B cell (primary cell): ENCODE measurements at regions not wholly inside any gene's neighbourhood (a gene's known extent, or its start where the extent isn't known, plus 50 kb on each side); places are given as distances from the start of the nearest gene placed in this dataset.

ENCODE experiments used
- ATAC-seq: fragments of 200-7000 bp; cut with Tn5 transposase; one replicate; pipeline ENCODE4 v1.10.0; 2021; ENCODE audit warnings: low read depth, mild to moderate bottlenecking, moderate number of reproducible peaks, moderate library complexity
- CTCF ChIA-PET: fragments of 350-600 bp; sonication (Branson Sonifier 250); formaldehyde crosslinking; loops from one replicate; lab custom pipeline; 2021; ENCODE audit warnings: antibody characterized with exemption, inconsistent platforms; lab: Charles Lee
- POLR2A ChIA-PET: fragments of 350-600 bp; sonication (Branson Sonifier 250); formaldehyde crosslinking; loops from one replicate; lab custom pipeline; 2021; ENCODE audit warnings: antibody characterized with exemption; lab: Charles Lee
- DNase-seq: peaks from one replicate; pipeline ENCODE4 v3.0.0; 2013
- H2AFZ ChIP-seq: 2 replicates; pipeline ENCODE4 v1.6.1; 2012; ENCODE audit warnings: mild to moderate bottlenecking, low read depth, low read length; ENCODE audit not compliant: insufficient read depth, poor library complexity, severe bottlenecking
- H3K27ac ChIP-seq, 2 donors: 1 replicate in 1 of 2; 2 replicates in 1 of 2; pipeline ENCODE4 v1.5.1; 2012 to 2013; ENCODE audit warnings: low read length in 2 of 2, mild to moderate bottlenecking in 2 of 2, moderate library complexity in 1 of 2
- H3K27me3 ChIP-seq, 4 experiments: fragments of 200-600 bp in 1 of 4; sonication (generic) in 1 of 4; replicated peaks in 1 of 4; 1 replicate in 2 of 4; 2 replicates in 2 of 4; pipeline versions ENCODE4 v1.6.1 to v1.7.0; 2013 to 2016; ENCODE audit warnings: low read length in 3 of 4, mild to moderate bottlenecking in 2 of 4, mixed read lengths in 1 of 4, moderate library complexity in 1 of 4; ENCODE audit not compliant: insufficient read depth in 4 of 4, control insufficient read depth in 3 of 4; ENCODE audit errors: control extremely low read depth in 1 of 4
- H3K36me3 ChIP-seq, 2 experiments: replicated peaks in 1 of 2; 1 replicate in 1 of 2; 2 replicates in 1 of 2; pipeline versions ENCODE4 v1.6.1 to v1.7.1; 2013; ENCODE audit warnings: low read length in 1 of 2; ENCODE audit not compliant: insufficient read depth in 2 of 2, control insufficient read depth in 1 of 2; ENCODE audit errors: control extremely low read depth in 1 of 2, extremely low read depth in 1 of 2
- H3K4me1 ChIP-seq, 2 donors: fragments of 200-600 bp in 1 of 2; sonication (generic) in 1 of 2; 1 replicate in 1 of 2; 2 replicates in 1 of 2; pipeline versions ENCODE4 v1.5.1 to v1.6.1; 2013 to 2017; ENCODE audit warnings: low read length in 2 of 2; ENCODE audit not compliant: control insufficient read depth in 2 of 2, insufficient read depth in 2 of 2
- H3K4me2 ChIP-seq: replicated peaks from 2 replicates; pipeline ENCODE3; 2012; ENCODE audit warnings: mild to moderate bottlenecking, low read depth, low read length; ENCODE audit not compliant: poor library complexity, severe bottlenecking
- H3K4me3 ChIP-seq, 5 experiments: fragments of 200-600 bp in 1 of 5; sonication (generic) in 1 of 5; 1 replicate in 3 of 5; 2 replicates in 2 of 5; pipeline versions ENCODE4 v1.5.1 to v1.7.0; 2011 to 2016; ENCODE audit warnings: low read length in 4 of 5, mild to moderate bottlenecking in 4 of 5, low read depth in 2 of 5, control low read depth in 1 of 5, moderate library complexity in 1 of 5; ENCODE audit not compliant: insufficient read depth in 1 of 5; ENCODE audit errors: control extremely low read depth in 1 of 5, extremely low read depth in 1 of 5
- H3K79me2 ChIP-seq: fragments of 200-600 bp; sonication (generic); one replicate; pipeline ENCODE4 v1.6.0; 2016; ENCODE audit warnings: low read length; ENCODE audit not compliant: control insufficient read depth, insufficient read depth
- H3K9ac ChIP-seq: fragments of 200-600 bp; sonication (generic); 2 replicates; pipeline ENCODE4 v1.6.1; 2017; ENCODE audit warnings: mild to moderate bottlenecking, low read length, moderate library complexity
- H3K9me3 ChIP-seq, 3 donors: one replicate each; pipeline versions ENCODE4 v1.6.1 to v1.7.1; 2013; ENCODE audit warnings: low read length in 2 of 3; ENCODE audit not compliant: control insufficient read depth in 2 of 3, insufficient read depth in 1 of 3; ENCODE audit errors: control extremely low read depth in 1 of 3
- H4K20me1 ChIP-seq: 2 replicates; pipeline ENCODE4 v1.6.0; 2012; ENCODE audit warnings: mild to moderate bottlenecking, low read length; ENCODE audit not compliant: insufficient read depth, control insufficient read depth, poor library complexity, severe bottlenecking
- H3K27ac Mint-ChIP-seq: one replicate; pipeline ENCODE4 v1.8.0; 2021; ENCODE audit warnings: mixed read lengths
- H3K27me3 Mint-ChIP-seq: one replicate; pipeline ENCODE4 v1.8.0; 2021; ENCODE audit warnings: mixed read lengths
- H3K4me1 Mint-ChIP-seq: one replicate; pipeline ENCODE4 v1.8.0; 2021; ENCODE audit warnings: mixed read lengths
- H3K4me3 Mint-ChIP-seq: one replicate; pipeline ENCODE4 v1.8.0; 2021; ENCODE audit warnings: mixed read lengths
- H3K9me3 Mint-ChIP-seq: one replicate; pipeline ENCODE4 v1.8.0; 2022; ENCODE audit warnings: mixed read lengths; ENCODE audit not compliant: insufficient read depth
- CTCF ChIP-seq: fragments of 200-600 bp; IDR thresholded peaks from one replicate; pipeline ENCODE4 v1.8.0; 2022; ENCODE audit warnings: antibody characterized with exemption, mild to moderate bottlenecking
- EZH2 ChIP-seq: IDR thresholded peaks from 2 replicates; pipeline ENCODE4 v1.6.1; 2012; ENCODE audit warnings: borderline replicate concordance, low read depth, mild to moderate bottlenecking, moderate library complexity, low read length; ENCODE audit not compliant: insufficient read depth, poor library complexity, severe bottlenecking
- WGBS: methylation state at CpG from one replicate; pipeline ENCODE4 v1.1.5; 2013; ENCODE audit warnings: missing lambda C conversion rate; ENCODE audit not compliant: insufficient coverage; 5-methylcytosine and 5-hydroxymethylcytosine counted together
- intact Hi-C: fragments of 100-400 bp; cut with micrococcal nuclease; formaldehyde crosslinking; loops from one replicate; pipeline ENCODE4 v1.10.0; 2022

DNA sequence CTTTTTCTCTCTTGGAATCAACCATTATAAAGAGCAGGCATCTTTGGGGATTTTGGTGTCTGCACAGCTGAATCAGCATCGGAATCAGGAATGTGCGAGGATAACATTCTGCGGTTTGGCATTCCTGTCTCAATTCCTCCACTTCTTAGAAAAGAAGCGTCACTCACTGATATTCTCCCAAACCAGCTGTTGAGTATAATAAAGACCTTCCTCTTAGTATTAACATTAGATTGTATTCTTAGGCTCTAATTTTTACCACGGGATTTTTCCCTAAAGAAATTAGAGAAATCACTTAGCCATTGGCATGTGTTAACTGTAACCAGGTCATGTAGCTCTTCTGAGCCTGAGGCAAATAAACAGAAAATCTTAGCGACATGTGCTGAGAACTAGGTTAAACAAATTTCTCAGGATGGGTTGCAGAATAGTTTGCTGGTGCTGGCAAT is 128.7 kb downstream of the TMX1 start:
- H3K4me2 ChIP-seq = no peak overlapping the region
- H3K4me1 Mint-ChIP-seq = no peaks in the 10 kb centered on the region
- WGBS = 100% methylated on average over 2 of the region's 6 CpGs

DNA sequence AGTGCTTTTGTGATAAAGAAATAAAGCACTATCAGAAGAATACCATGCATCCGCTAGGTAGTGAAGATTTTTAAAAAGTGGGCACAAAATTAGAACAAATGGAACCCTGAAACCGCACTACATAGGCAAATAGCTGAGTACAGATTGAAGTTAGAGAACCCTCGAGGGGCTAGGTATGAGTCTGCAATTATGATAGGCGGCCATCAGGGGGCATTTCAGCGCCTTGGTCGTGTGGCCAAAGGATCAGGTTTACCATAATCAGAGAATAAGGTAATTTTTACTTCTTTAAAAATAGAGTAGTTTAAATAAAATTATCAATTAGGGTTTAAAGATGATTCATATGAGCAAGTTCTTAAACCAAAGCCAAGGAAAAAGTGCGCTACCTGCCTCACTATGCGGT is 129.8 kb downstream of the TMX1 start:
- 67% methylated on average over 1 of the region's 8 CpGs for WGBS
- ATAC-seq (no peak), DNase-seq (no peak)
- Mint-ChIP-seq H3K27ac (no peak overlapping the region), H3K9me3 (no peaks in the 10 kb centered on the region), H3K4me1 (no peaks in the 10 kb centered on the region), H3K4me3 (no peak overlapping the region), H3K27me3 (peaks cover 12% of the 10 kb centered on the region)
- Histone ChIP-seq H4K20me1 (no peaks in the 10 kb centered on the region), H3K4me3 (no peak overlapping the region), H3K9ac (no peak overlapping the region), H3K79me2 (no peaks in the 10 kb centered on the region), H2AFZ (no peak overlapping the region), H3K4me2 (no peak overlapping the region), H3K27ac (no peak overlapping the region), H3K4me1 (no peaks in the 10 kb centered on the region), H3K9me3 (no peaks in the 10 kb centered on the region), H3K27me3 (no peaks in the 10 kb centered on the region), H3K36me3 (no peaks in the 10 kb centered on the region)
- TF ChIP-seq CTCF = no peak
- no peak for TF ChIP-seq EZH2
- intact Hi-C loops = no loop called here
- CTCF ChIA-PET = interaction anchor here (1.0 kb wide), 1 partner anchor 410 kb away, joined by 3 read pairs; no protein-coding TSS in a partner anchor
- POLR2A ChIA-PET = no interaction called here

More for the DNA sequence above, 128.7 kb downstream of the TMX1 start:
- ChIA-PET POLR2A (no interaction called here), CTCF (no interaction called here)
- H3K9me3 ChIP-seq = no peaks in the 10 kb centered on the region
- ATAC-seq (no peak), DNase-seq (no peak)
- H3K27ac ChIP-seq = no peak overlapping the region
- H3K4me3 ChIP-seq = no peak overlapping the region
- H3K4me1 ChIP-seq = no peaks in the 10 kb centered on the region
- Mint-ChIP-seq H3K9me3 (no peaks in the 10 kb centered on the region), H3K27ac (no peak overlapping the region), H3K4me3 (no peak overlapping the region), H3K27me3 (peaks cover 12% of the 10 kb centered on the region)
- no peaks in the 10 kb centered on the region for H4K20me1 ChIP-seq
- no peaks in the 10 kb centered on the region for H3K27me3 ChIP-seq
- intact Hi-C loops = no loop called here
- H3K36me3 ChIP-seq = no peaks in the 10 kb centered on the region
- no peaks in the 10 kb centered on the region for H3K79me2 ChIP-seq
- no peak overlapping the region for H2AFZ ChIP-seq
- TF ChIP-seq CTCF = no peak
- no peak for TF ChIP-seq EZH2
- H3K9ac ChIP-seq = no peak overlapping the region
